ENCODE measurements at regions not wholly inside any gene's neighbourhood (a gene's known extent, or its start where the extent isn't known, plus 50 kb on each side); places are given as distances from the start of the nearest gene placed in this dataset.

- no peak overlapping the region for H2AK9ac ChIP-seq (replicated peaks; ENCODE audit: low read depth, low read length, poor library complexity)
- no peaks in the 10 kb centered on the region for H3K27me3 ChIP-seq (ENCODE audit: control insufficient read depth, insufficient read depth, low read length)
- DNase-seq, result no peak
- CTCF ChIA-PET, result no interaction called here
- no peak overlapping the region for H3K18ac ChIP-seq (ENCODE audit: low read depth, low read length)
- no peaks in the 10 kb centered on the region for H3K9me3 ChIP-seq (ENCODE audit: control insufficient read depth, insufficient read depth, low read length)
- no peak overlapping the region for H2BK15ac ChIP-seq (ENCODE audit: low read depth, low read length)
- BruUV-seq (replicated peaks), result no TSS peak
- no peaks in the 10 kb centered on the region for H3K9me1 ChIP-seq (ENCODE audit: insufficient read depth, low read length)
- no peak overlapping the region for H2AFZ ChIP-seq (replicated peaks; ENCODE audit: low read length, poor library complexity)
- dilution Hi-C loops (cut with HindIII; ENCODE audit: low sequenced_read_pairs, unreplicated experiment), result no loop called here
- WGBS, 2 experiments (ENCODE audit: extremely low coverage in 2 of 2, insufficient read length in 1 of 2), result no CpG with 5 or more reads among the region's 2 CpGs
- H3K4me3 ChIP-seq (ENCODE audit: insufficient read depth, low read depth, low read length), result no peak overlapping the region
- no peak overlapping the region for H2BK20ac ChIP-seq (ENCODE audit: low read depth, low read length)
- no peak overlapping the region for H2BK5ac ChIP-seq (ENCODE audit: low read depth, low read length, poor library complexity, severe bottlenecking)
- in situ Hi-C loops (cut with MboI; ENCODE audit: low sequenced_read_pairs), result no loop called here
- intact Hi-C loops (cut with micrococcal nuclease), result no loop called here
- no peaks in the 10 kb centered on the region for H3K36me3 ChIP-seq (ENCODE audit: control insufficient read depth, insufficient read depth, low read length)
- H3K27ac ChIP-seq (ENCODE audit: insufficient read depth, low read length), result no peak overlapping the region
- no peaks in the 10 kb centered on the region for H4K20me1 ChIP-seq (ENCODE audit: insufficient read depth, low read length)
- POLR2A ChIA-PET (ENCODE audit: unreplicated experiment), result no interaction called here
- no peak overlapping the region for H3K9ac ChIP-seq (ENCODE audit: low read depth, low read length)
- no peak overlapping the region for H4K8ac ChIP-seq (ENCODE audit: low read depth in 2 of 2, low read length in 2 of 2)
- no peak overlapping the region for H3K14ac ChIP-seq (replicated peaks; ENCODE audit: low read depth, low read length)
- no peak overlapping the region for H4K5ac ChIP-seq (ENCODE audit: low read depth, low read length)
- no peaks in the 10 kb centered on the region for H3K4me1 ChIP-seq (ENCODE audit: control insufficient read depth, insufficient read depth, low read length)
- TF ChIP-seq CTCF (conservative IDR thresholded peaks at IDR 0.05; ENCODE audit: low read depth, low read length), result no peak
- no peak for TF ChIP-seq MAFK (IDR thresholded peaks at IDR 0.05; ENCODE audit: low read depth, low read length)
- TF ChIP-seq NFE2L2 (IDR thresholded peaks at IDR 0.05; ENCODE audit: low read depth, low read length), result no peak
- TF ChIP-seq CHD1 (IDR thresholded peaks at IDR 0.05; ENCODE audit: low read depth, low read length), result no peak
- TF ChIP-seq RAD21 (IDR thresholded peaks at IDR 0.05; ENCODE audit: low read length), result no peak
- TF ChIP-seq USF2 (IDR thresholded peaks at IDR 0.05; ENCODE audit: low read depth, low read length), result no peak
- TF ChIP-seq ELK1 (IDR thresholded peaks at IDR 0.05; ENCODE audit: borderline replicate concordance, low read depth, low read length), result no peak
- TF ChIP-seq POLR2A (IDR thresholded peaks at IDR 0.05; ENCODE audit: low read depth, low read length), result no peak
- no peak for TF ChIP-seq RCOR1 (IDR thresholded peaks at IDR 0.05; ENCODE audit: insufficient replicate concordance, low read length)
- TF ChIP-seq CEBPB (IDR thresholded peaks at IDR 0.05; ENCODE audit: low read depth, low read length), result no peak
- TF ChIP-seq MAZ (IDR thresholded peaks at IDR 0.05; ENCODE audit: borderline replicate concordance, low read depth, low read length), result no peak
- TF ChIP-seq MXI1 (IDR thresholded peaks at IDR 0.05; ENCODE audit: borderline replicate concordance, low read depth, low read length), result no peak
- TF ChIP-seq BHLHE40 (IDR thresholded peaks at IDR 0.05; ENCODE audit: low read depth, low read length), result no peak
- TF ChIP-seq RFX5 (IDR thresholded peaks at IDR 0.05; ENCODE audit: low read depth, low read length), result no peak
- no peak for TF ChIP-seq SMC3 (IDR thresholded peaks at IDR 0.05; ENCODE audit: low read depth, low read length)
- no peak for TF ChIP-seq FOS (IDR thresholded peaks at IDR 0.05; ENCODE audit: low read depth, low read length)
- no peak overlapping the region for H3K4me2 ChIP-seq (ENCODE audit: low read depth, low read length)
- no peak overlapping the region for H3K23ac ChIP-seq (ENCODE audit: low read depth, low read length)
- H3K79me1 ChIP-seq (ENCODE audit: low read depth in 1 of 2, low read length in 2 of 2), result no peaks in the 10 kb centered on the region
- ATAC-seq (ENCODE audit: low read depth), result no peak
- no peak overlapping the region for H2BK120ac ChIP-seq (ENCODE audit: low read depth, low read length)
- no peak overlapping the region for H2AK5ac ChIP-seq (ENCODE audit: low read depth, low read length)
- H4K91ac ChIP-seq (ENCODE audit: insufficient read depth, low read depth, low read length), result no peak overlapping the region
- no peak overlapping the region for H3K4ac ChIP-seq (ENCODE audit: low read depth, low read length)
- H3K56ac ChIP-seq (ENCODE audit: extremely low read depth, insufficient read depth, low read length), result no peak overlapping the region
These were observed 707.0 kb upstream of the ACO1 start for GRCh38 chr9:31677415-31677814.
